PC-9 (cell line): ENCODE measurements at regions not wholly inside any gene's neighbourhood (a gene's known extent, or its start where the extent isn't known, plus 50 kb on each side); places are given as distances from the start of the nearest gene placed in this dataset.

Source experiments
- BruUV-seq: library from RNA; stranded (reverse); fragments of 400-500 nt; replicated peaks from 2 replicates; lab custom pipeline; 2021; lab: Mats Ljungman, UMichigan
- CTCF ChIA-PET: fragments of 300-600 bp; sonication (Branson Sonifier 250); formaldehyde crosslinking; loops from one replicate; lab custom pipeline; 2022; ENCODE audit warnings: antibody characterized with exemption; lab: Charles Lee
- POLR2A ChIA-PET: fragments of 300-600 bp; sonication (Branson Sonifier 250); formaldehyde crosslinking; loops from one replicate; lab custom pipeline; 2022; ENCODE audit warnings: antibody characterized with exemption; ENCODE audit not compliant: unreplicated experiment; lab: Charles Lee
- DNase-seq, 2 experiments: peaks; one replicate each; pipeline versions ENCODE4 v3.0.0 to v3.0.0-alpha.2; 2015 to 2022; ENCODE audit warnings: mixed read lengths in 1 of 2
- H2AFZ ChIP-seq: fragments of 200-600 bp; sonication (generic); 2 replicates; pipeline ENCODE4 v1.8.1; 2017; ENCODE audit warnings: antibody characterized with exemption
- H3F3A ChIP-seq: fragments of 200-600 bp; sonication (generic); 2 replicates; pipeline ENCODE4 v1.8.1; 2017; ENCODE audit warnings: antibody characterized with exemption, mild to moderate bottlenecking, low read depth; ENCODE audit not compliant: insufficient read depth
- H3K27ac ChIP-seq: fragments of 200-600 bp; sonication (generic); 2 replicates; pipeline ENCODE4 v1.6.1; 2016; ENCODE audit warnings: mixed run types
- H3K27me3 ChIP-seq: fragments of 200-600 bp; sonication (generic); 2 replicates; pipeline ENCODE4 v1.6.1; 2016; ENCODE audit warnings: low read depth, mixed run types; ENCODE audit not compliant: insufficient read depth
- H3K36me3 ChIP-seq: fragments of 200-600 bp; sonication (generic); 2 replicates; pipeline ENCODE4 v1.6.1; 2016; ENCODE audit warnings: low read depth, mixed run types
- H3K4me1 ChIP-seq: fragments of 200-600 bp; sonication (generic); replicated peaks from 2 replicates; pipeline ENCODE4 v1.6.1; 2016; ENCODE audit warnings: mixed run types; ENCODE audit not compliant: insufficient read depth
- H3K4me2 ChIP-seq: fragments of 200-600 bp; sonication (generic); 2 replicates; pipeline ENCODE4 v1.6.1; 2017; ENCODE audit warnings: mixed run types
- H3K4me3 ChIP-seq: fragments of 200-600 bp; sonication (generic); 2 replicates; pipeline ENCODE4 v1.6.1; 2016; ENCODE audit warnings: mixed run types
- H3K79me2 ChIP-seq: fragments of 200-600 bp; sonication (generic); 2 replicates; pipeline ENCODE4 v1.6.1; 2017; ENCODE audit warnings: low read depth, mixed run types
- H3K9me2 ChIP-seq: fragments of 200-600 bp; sonication (generic); 2 replicates; pipeline ENCODE4 v1.8.1; 2017; ENCODE audit warnings: mild to moderate bottlenecking; ENCODE audit not compliant: insufficient read depth
- H3K9me3 ChIP-seq: fragments of 200-600 bp; sonication (generic); 2 replicates; pipeline ENCODE4 v1.8.1; 2016; ENCODE audit warnings: low read depth; ENCODE audit not compliant: insufficient read depth
- H4K20me1 ChIP-seq: fragments of 200-600 bp; sonication (generic); 2 replicates; pipeline ENCODE4 v1.8.1; 2017; ENCODE audit not compliant: insufficient read depth
- EZH2 ChIP-seq: fragments of 200-600 bp; sonication (generic); IDR thresholded peaks from 2 replicates; pipeline ENCODE4 v1.8.0; 2017; ENCODE audit warnings: antibody characterized with exemption, low read depth
- intact Hi-C: fragments of 100-400 bp; cut with micrococcal nuclease; formaldehyde crosslinking; loops from one replicate; pipeline ENCODE4 v1.10.0; 2022; ENCODE audit not compliant: unreplicated experiment
- TF ChIP-seq, protein P1 (sequence below): fragments of 200-600 bp; sonication (generic); conservative IDR thresholded peaks from 2 replicates; pipeline ENCODE4 v1.6.1; 2017; ENCODE audit warnings: mixed run types, antibody characterized with exemption, mild to moderate bottlenecking, moderate library complexity

DNA sequence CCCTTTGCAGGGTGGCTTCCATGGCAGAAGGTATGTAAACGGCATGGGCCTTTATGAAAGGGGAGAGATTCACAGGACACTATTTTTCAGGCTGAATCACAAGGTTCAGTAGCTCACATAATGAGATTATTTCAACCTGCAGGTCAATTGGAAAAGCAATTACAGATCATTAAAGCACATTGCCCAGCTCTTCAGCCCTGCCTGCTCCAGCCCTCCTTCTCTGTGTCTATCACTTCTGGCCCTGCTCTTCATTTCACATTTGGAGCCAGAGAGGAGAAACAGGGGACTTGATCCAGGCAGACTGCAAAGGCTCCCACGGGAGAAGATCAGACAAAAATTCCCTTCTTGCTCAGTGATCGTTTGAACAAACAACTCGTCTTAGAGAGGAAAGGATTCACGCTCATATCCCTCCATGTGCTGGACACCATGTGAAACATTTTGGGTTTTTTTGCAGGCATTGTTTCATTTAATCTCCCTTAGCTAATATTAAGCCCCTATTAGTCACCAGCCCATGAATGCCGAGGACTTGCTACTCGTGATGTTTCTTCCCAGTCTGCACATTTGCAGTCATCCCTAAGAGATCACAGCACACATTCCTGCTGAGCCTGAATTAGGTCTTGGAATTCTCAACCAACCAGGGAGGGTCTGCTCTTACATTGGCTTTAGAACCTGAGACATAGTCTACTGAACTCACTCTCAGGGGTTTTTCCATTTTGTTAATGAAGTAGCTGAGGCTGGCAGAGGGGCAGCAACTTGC is 443.9 kb upstream of the CCL2 start:
- no peak for TF ChIP-seq EZH2
- TF ChIP-seq, protein P1, sequence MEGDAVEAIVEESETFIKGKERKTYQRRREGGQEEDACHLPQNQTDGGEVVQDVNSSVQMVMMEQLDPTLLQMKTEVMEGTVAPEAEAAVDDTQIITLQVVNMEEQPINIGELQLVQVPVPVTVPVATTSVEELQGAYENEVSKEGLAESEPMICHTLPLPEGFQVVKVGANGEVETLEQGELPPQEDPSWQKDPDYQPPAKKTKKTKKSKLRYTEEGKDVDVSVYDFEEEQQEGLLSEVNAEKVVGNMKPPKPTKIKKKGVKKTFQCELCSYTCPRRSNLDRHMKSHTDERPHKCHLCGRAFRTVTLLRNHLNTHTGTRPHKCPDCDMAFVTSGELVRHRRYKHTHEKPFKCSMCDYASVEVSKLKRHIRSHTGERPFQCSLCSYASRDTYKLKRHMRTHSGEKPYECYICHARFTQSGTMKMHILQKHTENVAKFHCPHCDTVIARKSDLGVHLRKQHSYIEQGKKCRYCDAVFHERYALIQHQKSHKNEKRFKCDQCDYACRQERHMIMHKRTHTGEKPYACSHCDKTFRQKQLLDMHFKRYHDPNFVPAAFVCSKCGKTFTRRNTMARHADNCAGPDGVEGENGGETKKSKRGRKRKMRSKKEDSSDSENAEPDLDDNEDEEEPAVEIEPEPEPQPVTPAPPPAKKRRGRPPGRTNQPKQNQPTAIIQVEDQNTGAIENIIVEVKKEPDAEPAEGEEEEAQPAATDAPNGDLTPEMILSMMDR: no peak

DNA sequence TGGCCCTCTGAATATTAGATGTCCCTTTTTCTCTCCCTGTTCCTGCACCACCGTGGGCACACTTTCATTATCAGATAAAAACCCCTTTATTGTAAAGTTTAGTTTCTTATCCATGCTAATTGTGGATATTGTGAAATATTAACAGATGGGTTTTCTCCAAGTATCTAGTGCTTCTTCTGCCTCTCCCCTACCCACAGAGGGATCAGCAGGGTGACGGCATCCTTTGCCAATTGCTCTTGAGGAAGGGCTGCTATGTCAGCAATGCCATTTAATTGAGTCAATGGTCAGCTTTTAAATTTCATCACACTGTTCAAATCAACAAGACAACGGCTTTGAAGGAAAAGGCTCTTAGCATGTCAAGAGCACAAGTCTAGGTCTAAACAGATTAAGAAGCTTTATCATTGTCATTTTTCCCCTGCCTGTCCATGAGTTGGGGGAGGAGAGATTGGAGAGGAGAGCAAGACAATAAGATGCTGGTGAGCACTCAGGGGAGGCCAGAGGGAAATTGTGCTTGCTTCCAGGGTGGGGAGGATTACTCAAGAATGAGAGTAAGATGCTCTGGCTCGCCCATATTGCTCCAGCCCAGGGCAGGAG is 443.0 kb upstream of the CCL2 start:
- BruUV-seq: no TSS peak
- Histone ChIP-seq H3K27me3 (peaks cover 18% of the 10 kb centered on the region), H3K79me2 (no peaks in the 10 kb centered on the region), H3K36me3 (no peaks in the 10 kb centered on the region), H3K27ac (no peak overlapping the region), H3F3A (no peaks in the 10 kb centered on the region), H3K4me1 (no peaks in the 10 kb centered on the region), H3K9me3 (no peaks in the 10 kb centered on the region), H3K9me2 (no peaks in the 10 kb centered on the region), H3K4me2 (no peak overlapping the region), H3K4me3 (no peak overlapping the region), H4K20me1 (no peaks in the 10 kb centered on the region), H2AFZ (no peak overlapping the region)
- no peak for TF ChIP-seq EZH2
- TF ChIP-seq, protein P1: no peak
- no peak for DNase-seq
- CTCF ChIA-PET: no interaction called here
- POLR2A ChIA-PET: no interaction called here
- intact Hi-C loops: no loop called here

More for the DNA sequence above, 443.9 kb upstream of the CCL2 start:
- intact Hi-C loops: no loop called here
- ChIA-PET CTCF (no interaction called here), POLR2A (no interaction called here)
- Histone ChIP-seq H3F3A (no peaks in the 10 kb centered on the region), H3K4me2 (no peak overlapping the region), H3K9me2 (no peaks in the 10 kb centered on the region), H3K4me3 (no peak overlapping the region), H3K27me3 (peaks cover 14% of the 10 kb centered on the region), H3K9me3 (no peaks in the 10 kb centered on the region), H3K27ac (no peak overlapping the region), H4K20me1 (no peaks in the 10 kb centered on the region), H3K36me3 (no peaks in the 10 kb centered on the region), H3K79me2 (no peaks in the 10 kb centered on the region), H2AFZ (no peak overlapping the region), H3K4me1 (no peaks in the 10 kb centered on the region)
- no TSS peak for BruUV-seq
- DNase-seq: no peak

DNA sequence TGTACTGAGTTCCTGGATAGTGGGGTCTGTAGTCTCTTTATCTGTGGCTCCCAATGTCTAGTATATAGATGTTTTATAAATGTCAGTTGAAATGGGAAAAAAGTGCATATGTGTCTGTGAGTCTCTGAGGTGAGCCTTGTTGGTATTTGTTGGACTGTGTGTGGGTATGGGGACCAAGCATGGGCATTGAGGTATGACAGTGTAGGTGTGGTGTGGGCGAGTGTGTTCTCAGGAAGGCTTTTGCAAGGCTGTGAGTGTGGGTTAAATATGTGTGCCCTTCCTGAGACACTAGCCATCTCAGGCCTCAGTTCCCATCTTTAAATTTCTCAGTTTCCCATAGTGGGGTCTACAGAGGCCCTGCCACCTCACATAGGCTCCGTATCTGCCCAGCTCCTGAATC is 440.2 kb upstream of the CCL2 start:
- DNase-seq: no peak
- H4K20me1 ChIP-seq: no peaks in the 10 kb centered on the region
- no peak overlapping the region for H3K4me2 ChIP-seq
- ChIA-PET POLR2A (no interaction called here), CTCF (no interaction called here)
- H3K4me3 ChIP-seq: no peak overlapping the region
- H3F3A ChIP-seq: no peaks in the 10 kb centered on the region
- BruUV-seq: no TSS peak
- no peak overlapping the region for H3K27ac ChIP-seq
- H3K9me3 ChIP-seq: no peaks in the 10 kb centered on the region
- TF ChIP-seq, protein P1: no peak
- peaks cover 30% of the 10 kb centered on the region for H3K27me3 ChIP-seq
- H3K36me3 ChIP-seq: no peaks in the 10 kb centered on the region
- H3K79me2 ChIP-seq: no peaks in the 10 kb centered on the region
- H3K9me2 ChIP-seq: no peaks in the 10 kb centered on the region
- no peak overlapping the region for H2AFZ ChIP-seq
- no peaks in the 10 kb centered on the region for H3K4me1 ChIP-seq
- intact Hi-C loops: no loop called here
